Daoy (cell line): ENCODE measurements at regions not wholly inside any gene's neighbourhood (a gene's known extent, or its start where the extent isn't known, plus 50 kb on each side); places are given as distances from the start of the nearest gene placed in this dataset.

Experiments used
- DNase-seq: peaks from one replicate; pipeline ENCODE4 v3.0.0-alpha.2; 2015; ENCODE audit warnings: low read depth

DNA sequence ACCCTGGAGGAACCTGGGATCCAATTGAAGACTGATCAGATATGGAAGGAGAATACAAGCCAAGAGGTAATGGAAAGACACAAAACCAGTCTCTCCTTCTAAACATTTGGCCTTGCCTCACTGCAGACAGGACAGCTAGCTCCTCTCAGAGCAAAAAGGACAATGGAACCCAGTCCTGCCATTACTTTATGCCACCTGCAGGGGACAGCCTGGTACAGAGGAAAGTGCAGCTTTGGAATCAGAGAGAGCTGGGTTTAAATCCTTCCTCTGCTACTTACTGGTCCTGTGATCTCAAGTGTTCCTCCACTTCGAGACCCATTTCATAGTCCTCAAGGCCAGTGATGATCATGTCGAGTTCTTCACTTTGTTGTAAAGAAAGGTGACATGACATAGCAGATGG is 159.4 kb upstream of the SMAD3 start:
- DNase-seq: no peak

DNA sequence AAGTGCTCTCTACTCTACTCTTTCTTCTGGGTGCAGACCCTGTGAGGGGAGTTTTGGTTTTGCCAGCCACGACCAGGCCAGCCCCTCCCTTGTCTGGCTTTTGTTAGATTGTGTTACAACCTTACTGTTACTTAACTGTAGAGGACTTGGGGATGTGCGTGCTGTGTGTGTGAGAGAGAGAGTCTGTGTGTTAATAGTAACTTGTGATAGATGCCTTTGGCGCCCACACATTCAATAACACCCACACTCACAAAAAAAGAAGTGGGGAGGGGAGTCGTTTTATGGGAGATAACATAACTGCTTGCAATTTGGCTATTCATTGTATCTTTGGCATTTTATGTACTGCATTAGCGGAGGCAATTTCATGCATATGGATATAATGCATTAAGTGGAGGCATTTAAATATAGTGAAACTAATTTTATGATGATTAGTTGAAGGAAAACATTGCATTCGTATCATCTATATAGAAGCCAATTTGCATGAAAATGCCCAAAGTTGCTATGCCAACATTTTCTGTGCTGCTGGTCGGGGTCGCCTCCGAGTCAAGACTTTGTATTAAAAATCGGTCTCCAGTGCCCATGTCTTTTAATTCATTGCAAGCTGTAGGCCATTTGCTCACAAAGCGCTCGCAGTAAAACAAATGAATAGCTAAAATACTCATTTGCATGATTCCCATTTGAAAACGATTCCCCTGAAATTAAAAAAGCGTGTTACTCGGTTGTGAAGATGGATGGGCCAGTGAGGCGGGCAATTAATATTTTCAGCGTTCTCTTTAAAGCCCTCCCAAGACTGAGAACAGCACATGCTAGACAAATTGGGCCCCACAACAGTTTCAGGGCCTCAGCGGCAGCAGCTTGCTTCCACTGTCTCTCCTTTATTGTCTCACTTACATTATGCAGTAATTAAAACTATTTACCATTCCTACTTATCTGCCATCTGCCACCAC is 158.5 kb upstream of the SMAD3 start:
- no peak for DNase-seq

DNA sequence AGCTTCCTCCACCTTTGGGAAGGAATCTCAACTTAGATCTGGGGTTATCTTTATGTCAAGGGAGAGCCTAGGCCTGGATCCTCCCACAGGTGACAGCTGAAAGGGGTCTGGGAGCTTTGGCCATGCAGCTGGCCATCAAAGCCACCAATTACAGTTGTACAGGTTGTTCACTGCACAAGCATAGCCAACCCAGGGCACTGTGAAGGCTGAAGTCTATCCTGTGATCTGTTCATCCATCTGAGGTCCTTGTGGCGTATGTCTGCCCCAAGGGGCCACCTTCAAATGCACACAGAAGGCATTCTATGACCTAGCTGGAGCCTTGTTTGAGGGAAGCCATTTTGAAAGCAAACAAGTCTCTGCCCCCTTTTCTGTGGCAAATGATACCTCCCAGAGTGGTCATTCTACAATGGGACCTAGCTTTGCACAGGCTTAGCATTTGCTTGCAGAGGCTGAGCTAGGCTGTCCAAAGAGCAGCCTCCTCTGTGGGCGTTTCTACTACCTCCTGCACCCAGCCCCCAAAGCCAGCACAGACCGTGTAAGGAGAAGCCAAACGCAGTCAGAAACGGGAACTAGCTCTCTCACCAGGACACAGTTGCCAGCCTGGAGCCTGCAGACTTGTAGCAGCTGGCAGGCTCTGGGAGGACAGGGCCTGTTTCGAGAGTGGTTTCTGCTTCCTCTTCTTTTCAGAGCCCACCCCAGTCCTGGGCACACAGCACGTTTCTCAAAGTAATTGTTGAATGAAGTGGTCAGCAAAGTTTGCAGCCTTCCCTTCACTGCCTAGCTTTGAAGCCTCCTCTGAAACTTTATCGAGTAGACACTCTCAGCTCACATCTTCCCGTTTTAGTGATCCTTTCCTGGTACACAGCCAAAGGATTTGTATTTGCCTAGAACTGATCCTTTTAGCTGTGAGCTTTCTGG is 157.3 kb upstream of the SMAD3 start:
- DNase-seq: no peak

DNA sequence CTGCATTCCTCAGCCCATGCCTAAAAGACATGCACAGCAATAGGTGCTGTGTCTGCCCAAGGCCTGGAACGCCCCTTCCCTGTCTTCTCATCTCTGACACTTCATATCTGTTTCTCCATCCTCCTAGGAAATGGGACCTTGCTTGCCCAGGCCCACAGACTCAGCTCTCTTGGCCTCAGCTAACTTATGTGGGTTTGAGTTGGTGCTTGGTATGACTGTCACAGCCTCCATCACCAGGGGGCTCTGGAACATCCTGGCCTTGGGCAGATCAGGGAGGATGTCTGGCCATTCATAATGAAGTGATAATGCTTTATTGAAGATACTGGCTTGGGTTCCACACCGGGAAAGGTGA is 156.7 kb upstream of the SMAD3 start:
- no peak for DNase-seq

DNA sequence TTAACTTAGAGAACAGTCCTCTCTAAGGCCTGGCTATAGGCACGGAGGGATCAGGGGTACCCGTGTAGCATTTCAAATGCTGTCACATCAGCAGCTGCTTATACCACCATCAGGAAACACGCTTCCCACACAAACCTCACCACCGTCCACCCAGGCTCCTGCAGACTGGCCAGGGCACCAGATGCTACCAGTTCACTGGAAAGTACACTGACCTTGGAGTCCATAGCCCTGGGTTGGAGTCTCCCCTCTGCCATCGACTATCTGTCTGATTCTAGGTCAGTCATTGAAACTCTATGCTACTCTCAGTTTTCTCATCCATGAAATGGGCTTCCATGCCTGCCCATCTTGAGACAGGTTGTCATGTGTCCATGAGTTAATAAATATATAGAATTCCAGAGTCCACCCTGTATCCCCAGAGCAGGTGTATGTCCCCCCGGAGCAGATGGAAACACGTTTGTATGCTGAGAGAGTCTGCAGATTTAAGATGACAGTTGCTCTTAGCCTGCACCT is 156.0 kb upstream of the SMAD3 start:
- no peak for DNase-seq

DNA sequence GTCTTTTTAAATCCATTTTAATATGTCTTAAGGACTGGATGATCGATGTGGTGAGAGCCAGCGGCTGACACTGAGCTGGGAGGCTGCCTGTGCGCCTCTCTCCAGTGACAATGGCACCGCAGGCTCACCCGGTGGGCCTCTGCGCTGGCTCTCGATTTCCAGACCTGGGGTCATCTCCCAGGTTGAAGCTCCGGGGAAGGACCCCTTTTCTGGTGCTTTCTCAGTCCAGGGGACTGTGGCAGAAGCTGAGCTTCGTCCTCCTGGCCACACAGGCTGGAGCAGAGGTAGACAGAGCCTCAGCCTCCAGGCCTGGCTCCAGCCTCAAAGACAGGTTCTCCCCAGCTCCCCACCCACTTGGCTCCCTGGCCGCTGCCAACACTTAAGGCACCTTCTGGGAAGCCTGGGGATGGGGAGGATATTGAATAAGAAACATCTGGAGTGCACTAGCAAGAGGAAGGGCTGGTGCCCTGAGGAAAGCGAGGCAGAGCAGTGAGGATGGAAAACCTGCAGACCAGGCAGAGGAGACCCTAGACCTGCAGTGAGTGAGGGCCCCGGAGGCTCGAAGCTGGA is 154.2 kb upstream of the SMAD3 start:
- DNase-seq: no peak

DNA sequence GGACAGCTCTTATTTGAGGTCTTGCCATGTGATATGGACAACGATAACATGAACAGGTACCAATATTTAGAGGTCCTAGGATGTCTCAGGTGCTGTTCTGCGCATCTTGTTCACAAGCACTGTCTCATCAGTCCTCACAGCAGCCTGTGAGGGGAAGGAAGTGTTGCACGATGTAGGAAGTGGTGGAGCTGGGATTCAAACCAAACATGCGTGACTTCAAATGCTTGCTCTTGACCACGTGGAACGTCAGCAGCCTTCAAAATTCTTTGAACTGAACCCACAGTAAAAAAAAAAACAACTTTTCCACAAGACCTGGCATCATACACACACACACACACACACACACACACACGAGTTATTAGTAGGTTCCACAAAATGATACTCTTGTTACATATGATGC is 153.4 kb upstream of the SMAD3 start:
- no peak for DNase-seq

DNA sequence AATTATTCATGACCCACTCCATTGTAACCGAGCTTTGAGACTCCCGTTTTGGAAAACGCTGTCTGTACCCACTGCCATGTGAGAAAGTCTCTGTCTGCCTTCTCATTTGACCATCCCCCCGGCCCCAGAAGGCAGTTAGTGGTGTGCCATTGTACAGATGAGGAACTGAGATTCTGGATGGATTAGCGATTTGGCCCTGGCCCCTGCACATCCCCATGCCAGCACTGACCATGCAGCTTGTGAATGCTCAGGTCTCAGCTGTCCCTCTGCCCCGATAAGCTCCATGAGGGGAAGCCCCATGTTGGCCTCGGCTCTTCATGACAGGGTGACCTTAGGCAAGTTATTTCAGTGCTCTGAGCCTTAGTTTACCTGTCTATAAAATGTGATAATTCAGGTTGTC is 153.0 kb upstream of the SMAD3 start:
- DNase-seq: no peak

DNA sequence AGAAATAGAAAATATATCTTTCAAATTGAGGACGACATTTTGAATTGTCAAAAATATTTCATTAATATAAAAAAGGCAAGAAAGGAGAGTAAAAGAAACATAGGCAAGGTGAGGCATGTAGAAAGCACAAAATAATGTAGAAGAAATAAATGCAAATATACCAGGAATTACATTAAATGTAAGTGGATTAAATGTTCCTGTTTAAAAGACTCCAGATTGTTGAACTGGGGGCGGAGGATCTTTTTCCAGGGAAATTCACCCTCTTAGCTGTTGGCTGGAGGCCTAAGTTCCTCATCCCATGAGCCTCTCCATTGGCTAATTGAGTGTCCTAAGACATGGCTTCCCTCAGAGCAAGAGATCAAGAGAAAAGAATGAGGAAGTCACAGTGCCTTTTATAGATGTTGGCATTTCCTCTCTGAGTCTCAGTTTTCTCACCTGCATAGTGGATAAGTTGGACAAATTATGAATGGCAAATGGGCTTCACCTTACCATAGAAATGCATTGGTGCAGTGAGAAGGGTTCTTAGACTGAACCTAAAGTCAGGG is 147.4 kb upstream of the SMAD3 start:
- DNase-seq: no peak

DNA sequence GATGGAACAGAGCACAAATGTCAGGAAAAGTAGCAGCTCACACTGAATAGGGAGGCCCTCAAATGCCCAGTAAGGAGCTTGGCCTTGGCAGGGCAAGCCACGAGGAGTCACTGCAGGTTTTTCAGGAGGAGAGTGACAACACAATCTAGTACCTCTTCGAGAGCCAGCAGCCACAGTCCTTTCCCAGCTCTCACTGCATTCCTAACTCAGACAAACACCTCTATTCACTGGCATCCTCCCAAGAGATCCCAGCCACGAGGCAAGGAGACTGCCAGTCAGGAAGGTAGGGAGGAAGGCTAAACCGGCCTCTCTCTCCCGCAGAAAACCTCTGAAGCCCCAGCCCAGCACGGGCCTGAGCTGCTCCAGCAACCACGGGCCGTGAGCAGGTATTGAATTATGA is 146.0 kb upstream of the SMAD3 start:
- DNase-seq: no peak

DNA sequence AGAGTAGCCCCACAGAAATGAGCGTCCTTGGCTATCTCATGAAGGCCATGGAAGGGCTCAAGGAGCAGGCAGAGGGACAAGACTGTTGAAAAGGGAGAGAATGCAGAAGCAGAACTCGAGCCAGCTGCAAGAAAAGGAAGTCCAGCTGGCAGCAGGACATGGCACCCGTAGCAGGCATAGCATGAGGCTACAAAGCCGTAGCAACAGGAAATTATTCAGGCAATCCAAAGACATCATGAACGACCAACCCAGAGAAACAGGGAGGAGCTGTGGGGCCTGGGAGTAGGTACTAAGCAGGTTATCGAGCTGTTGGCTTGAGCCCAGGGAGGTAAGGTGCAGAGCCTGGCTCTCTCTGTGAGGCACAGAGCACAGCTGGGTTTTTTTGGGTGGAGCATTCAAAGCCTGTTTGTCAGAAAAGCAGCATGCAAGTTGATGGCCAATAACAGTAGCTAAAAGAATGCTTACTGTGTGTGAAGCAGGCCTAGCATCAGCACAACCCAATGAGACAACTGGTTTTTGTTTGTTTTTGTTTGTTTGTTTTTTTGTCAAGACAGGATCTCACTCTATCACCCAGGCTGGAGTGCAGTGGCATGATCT is 144.0 kb upstream of the SMAD3 start:
- DNase-seq: no peak

DNA sequence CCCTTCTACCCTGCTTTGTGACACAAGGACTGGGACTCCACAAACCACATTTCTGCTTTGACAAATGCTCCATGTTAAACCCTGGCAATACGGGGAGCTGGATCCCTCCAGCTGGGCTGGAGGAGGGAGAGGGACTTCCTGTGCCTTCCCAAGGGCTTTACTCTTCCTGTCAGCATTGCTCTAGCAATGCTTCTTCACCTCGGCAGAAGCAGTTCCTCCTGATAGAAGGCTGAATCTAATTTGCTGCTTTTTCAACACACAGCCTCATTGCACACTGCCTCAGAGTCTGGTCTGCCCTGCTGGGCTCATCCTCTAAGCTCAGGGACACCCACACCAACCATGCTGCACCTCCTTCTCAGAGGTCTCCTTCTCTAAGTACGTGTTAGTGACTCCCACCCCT is 142.8 kb upstream of the SMAD3 start:
- no peak for DNase-seq

DNA sequence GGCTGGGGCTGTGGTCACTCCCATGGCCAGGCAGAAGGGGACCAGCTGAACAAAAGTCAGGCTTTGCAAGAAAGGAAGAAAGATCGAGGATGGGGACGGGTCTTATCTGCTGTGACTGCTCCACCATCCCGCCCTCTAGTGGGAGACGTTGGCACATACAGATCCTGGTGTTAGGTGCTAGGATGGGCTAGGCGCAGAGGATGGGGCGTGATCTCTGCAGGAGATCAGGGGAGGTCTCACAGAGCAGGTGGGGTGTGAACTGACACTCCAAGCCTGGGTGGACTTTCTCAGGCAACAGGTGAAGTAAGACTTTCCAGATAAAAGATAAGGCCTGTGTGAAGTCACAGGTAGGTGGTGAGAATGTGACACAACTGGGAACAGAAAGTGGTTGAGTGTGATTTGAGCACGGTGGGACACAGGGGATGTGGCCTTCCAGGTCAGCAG is 141.9 kb upstream of the SMAD3 start:
- peak; percentile 34 for DNase-seq

DNA sequence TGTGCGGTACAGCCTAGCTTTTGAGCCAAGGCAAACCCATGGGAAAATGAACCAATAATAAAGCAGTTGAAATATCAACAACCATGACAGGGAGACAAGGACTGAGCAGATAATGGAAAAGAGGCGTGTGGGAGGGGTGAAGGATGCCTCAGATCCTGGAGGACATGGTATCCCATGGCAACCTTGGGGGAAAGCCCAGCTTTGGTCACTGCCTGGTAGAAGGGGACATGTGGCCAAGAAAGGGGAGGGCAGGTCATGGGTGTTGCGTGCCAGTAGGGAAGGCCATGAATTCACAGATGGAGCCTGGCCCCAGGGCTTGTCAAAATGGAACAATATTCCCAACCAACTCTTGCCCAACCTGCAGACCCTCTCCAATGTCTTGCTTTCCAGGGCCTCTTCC is 140.5 kb upstream of the SMAD3 start:
- no peak for DNase-seq

DNA sequence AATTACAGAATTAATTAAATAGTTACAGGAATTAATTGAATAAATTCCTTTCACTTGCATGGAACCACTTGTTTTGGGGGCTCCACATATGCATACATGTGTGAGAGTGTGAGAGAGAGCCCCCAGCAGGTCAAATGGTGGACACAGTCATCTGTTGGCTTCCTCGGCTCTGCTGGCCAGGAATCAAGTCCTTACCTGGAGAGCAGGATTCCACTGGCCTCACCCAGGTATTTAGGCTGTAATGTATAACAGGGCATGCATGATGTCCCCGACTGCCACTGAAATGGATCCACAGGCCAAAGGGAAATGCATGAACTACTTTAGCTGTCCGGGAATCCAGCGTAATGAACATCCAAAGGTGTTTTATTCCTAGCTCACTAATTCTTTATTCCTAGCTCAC is 139.7 kb upstream of the SMAD3 start:
- no peak for DNase-seq

DNA sequence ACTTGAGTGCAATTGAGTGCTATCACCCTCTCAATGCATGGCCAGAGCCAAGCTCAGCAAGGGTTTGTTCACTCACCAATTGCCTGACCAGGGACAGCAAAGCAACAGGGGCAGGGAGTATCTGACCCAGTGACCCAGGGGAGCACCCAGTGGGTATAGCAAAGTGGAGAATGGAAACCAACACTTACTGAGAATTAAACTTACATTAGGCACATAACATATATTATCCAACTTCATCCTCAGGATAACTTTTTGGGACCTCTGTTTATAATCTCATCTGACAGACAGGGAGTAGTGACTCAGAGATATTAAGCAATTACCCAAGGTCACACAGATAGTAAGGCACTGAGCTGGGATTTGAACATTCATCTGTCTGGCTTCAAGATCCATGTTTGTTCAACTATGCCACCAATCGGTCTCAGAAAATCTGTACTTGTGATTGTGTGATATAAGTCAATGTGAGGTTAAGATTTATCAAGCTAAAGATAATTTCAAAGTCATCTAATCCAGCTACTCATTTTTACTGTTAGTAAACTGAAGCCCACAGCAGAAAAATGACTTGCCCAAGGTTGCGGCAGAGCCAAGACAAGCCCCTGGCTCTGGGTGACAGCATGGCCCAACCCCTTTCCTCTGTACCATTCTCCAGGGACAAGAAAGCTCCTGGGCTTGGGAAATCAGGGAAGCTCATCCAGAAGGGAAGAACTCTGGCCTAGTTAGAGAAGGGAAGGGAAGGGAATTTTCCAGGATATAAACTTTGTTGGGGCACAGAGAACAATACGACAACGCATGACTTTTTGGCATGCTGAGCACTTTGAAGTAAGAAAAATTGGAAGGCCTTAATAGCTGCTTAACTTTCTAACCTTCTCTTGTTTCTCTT is 138.0 kb upstream of the SMAD3 start:
- DNase-seq: no peak

DNA sequence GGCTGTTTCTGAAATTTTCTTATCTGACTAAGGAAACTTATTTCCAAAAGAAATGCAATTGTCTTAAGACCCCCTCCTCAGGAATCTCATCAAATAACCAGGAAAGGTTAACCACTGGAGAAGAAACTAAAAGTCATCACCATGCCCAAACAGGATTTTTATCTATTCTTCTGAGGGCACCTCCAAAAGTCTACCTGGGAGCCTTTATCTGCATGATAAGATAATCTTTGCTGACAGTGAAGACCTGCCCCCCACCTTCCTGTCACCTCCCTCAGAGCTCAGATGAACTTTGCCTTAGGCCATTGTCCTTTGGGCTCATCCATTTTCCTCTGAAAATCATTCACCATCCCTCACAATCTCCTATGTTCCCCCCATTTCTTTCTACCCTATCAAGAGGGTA is 137.3 kb upstream of the SMAD3 start:
- DNase-seq: no peak

DNA sequence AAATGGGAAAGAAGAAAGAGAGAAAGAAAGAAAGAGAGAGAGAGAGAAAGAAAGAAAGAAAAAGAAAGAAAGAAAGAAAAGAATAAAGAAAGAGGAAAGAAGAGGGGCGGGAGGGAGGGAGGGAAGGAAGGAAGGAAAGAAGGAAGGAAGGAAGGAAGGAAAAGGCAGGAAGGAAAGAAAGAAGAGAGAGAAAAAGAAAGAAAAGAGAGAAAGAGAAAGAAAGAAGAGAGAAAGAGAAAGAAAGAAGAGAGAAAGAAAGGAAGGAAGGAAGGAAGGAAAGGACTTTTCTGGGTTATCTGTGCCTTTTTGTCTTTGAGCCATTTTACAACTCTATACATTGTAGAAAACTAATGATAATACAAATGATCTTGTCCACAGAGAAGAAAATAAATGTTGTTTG is 136.6 kb upstream of the SMAD3 start:
- no peak for DNase-seq

DNA sequence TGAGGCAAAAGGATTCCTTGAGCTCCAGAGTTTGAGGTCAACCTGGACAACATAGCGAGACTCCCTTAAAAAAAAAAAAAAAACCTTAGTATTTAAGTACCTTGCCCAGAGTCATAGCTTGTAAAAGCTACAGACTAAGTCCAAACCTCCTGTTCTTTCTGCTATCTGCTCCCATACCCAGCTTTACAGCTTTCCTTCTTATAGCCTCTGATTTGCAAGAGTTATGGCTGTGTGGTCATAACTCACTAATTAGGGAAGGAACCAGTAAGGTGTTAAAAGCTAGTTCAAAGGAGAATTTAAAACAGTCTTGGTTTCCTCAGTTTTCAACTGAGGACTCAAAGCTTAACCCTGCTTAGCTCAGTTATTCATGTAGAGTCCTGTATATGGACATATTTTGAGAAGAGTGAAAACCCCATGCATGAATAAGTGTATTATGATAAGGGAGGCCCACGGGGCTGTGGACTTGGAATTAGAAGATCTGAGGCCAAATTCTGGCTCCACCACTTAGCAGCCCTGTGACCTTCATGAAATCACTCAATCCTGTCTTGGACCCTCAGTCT is 135.5 kb upstream of the SMAD3 start:
- no peak for DNase-seq
